Thyroid gland (tissue), 4 donors: ENCODE measurements at regions not wholly inside any gene's neighbourhood (a gene's known extent, or its start where the extent isn't known, plus 50 kb on each side); places are given as distances from the start of the nearest gene placed in this dataset.

ENCODE experiments used
- POLR2A ChIP-seq, 2 donors: fragments of 450-650 bp; IDR thresholded peaks; one replicate each; pipeline ENCODE4 v1.6.1; 2017; ENCODE audit warnings: antibody characterized with exemption in 2 of 2, mild to moderate bottlenecking in 2 of 2, moderate library complexity in 1 of 2
- TF ChIP-seq, protein P1 (sequence below), 6 experiments: fragments of 200-600 bp in 3 of 6; fragments of 450-650 bp in 3 of 6; sonication (generic) in 3 of 6; IDR thresholded peaks; one replicate each; pipeline ENCODE4 v1.5.1; 2016 to 2019; ENCODE audit warnings: antibody characterized with exemption in 6 of 6, mild to moderate bottlenecking in 2 of 6, inconsistent platforms in 1 of 6, moderate library complexity in 1 of 6

DNA sequence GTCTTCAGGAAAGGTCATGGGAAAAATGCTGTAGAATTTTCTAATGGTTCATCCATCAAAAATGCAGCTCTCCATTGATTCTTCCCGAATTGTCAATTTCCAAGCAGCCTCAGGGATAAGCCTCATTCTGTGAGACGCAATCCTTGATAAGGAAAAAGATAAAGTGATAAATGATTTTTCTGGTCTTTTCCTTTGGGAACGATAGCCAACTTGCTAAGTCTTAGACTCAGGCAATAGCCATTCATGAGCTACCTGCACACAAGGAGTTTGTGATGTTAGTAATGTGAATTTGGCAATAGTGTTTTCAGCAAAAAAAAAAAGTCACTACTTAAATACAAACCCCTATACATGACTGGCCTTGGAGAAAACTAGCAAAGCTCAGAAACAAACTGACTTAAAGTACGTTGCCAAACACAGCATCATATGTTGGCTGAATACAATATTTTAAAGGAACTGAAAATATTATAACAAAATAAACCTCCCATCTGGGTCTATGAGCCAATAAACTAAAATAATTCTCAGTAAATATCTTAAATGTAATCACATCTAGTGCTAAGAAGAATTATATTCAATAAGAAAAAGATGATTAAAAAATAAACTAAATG is 75.5 kb downstream of the KLF6 start:
- TF ChIP-seq, protein P1, sequence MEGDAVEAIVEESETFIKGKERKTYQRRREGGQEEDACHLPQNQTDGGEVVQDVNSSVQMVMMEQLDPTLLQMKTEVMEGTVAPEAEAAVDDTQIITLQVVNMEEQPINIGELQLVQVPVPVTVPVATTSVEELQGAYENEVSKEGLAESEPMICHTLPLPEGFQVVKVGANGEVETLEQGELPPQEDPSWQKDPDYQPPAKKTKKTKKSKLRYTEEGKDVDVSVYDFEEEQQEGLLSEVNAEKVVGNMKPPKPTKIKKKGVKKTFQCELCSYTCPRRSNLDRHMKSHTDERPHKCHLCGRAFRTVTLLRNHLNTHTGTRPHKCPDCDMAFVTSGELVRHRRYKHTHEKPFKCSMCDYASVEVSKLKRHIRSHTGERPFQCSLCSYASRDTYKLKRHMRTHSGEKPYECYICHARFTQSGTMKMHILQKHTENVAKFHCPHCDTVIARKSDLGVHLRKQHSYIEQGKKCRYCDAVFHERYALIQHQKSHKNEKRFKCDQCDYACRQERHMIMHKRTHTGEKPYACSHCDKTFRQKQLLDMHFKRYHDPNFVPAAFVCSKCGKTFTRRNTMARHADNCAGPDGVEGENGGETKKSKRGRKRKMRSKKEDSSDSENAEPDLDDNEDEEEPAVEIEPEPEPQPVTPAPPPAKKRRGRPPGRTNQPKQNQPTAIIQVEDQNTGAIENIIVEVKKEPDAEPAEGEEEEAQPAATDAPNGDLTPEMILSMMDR (IDR thresholded peaks at IDR 0.05) = no peak
- TF ChIP-seq POLR2A (IDR thresholded peaks at IDR 0.05) = no peak
